ENCODE measurements at regions not wholly inside any gene's neighbourhood (a gene's known extent, or its start where the extent isn't known, plus 50 kb on each side); places are given as distances from the start of the nearest gene placed in this dataset.

DNA sequence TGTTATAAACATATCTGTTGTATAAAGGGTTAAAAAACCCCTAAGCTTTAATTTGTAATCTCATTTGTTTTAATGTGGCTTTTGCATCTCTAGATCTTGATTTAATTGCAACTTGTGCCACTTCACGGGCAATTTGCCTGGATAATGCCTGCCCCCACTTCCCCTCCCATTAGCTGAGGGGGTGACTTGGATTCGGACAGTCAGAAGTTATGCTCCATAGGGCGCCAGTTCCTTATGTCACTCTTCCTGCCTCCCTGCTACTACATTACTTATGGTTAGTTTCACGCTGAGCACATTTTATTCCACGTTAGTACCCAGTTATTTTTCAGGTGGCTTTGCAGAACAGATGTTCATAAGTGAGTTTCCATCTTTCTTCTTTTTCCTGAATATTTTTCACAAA, 1015.2 kb upstream of the PHF14 start:
- TF ChIP-seq, protein P1, sequence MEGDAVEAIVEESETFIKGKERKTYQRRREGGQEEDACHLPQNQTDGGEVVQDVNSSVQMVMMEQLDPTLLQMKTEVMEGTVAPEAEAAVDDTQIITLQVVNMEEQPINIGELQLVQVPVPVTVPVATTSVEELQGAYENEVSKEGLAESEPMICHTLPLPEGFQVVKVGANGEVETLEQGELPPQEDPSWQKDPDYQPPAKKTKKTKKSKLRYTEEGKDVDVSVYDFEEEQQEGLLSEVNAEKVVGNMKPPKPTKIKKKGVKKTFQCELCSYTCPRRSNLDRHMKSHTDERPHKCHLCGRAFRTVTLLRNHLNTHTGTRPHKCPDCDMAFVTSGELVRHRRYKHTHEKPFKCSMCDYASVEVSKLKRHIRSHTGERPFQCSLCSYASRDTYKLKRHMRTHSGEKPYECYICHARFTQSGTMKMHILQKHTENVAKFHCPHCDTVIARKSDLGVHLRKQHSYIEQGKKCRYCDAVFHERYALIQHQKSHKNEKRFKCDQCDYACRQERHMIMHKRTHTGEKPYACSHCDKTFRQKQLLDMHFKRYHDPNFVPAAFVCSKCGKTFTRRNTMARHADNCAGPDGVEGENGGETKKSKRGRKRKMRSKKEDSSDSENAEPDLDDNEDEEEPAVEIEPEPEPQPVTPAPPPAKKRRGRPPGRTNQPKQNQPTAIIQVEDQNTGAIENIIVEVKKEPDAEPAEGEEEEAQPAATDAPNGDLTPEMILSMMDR (IDR thresholded peaks at IDR 0.05) = no peak
- no peak for TF ChIP-seq POLR2A (IDR thresholded peaks at IDR 0.05)
